Aorta (tissue), 5 donors: ENCODE measurements at regions not wholly inside any gene's neighbourhood (a gene's known extent, or its start where the extent isn't known, plus 50 kb on each side); places are given as distances from the start of the nearest gene placed in this dataset.
"Not testable (repeated sequence)": the region's sequence is repeated elsewhere in the genome, so short reads cannot be mapped to it uniquely, and the experiment has no call there.

Source experiments
- ATAC-seq: fragments of 200-7000 bp; cut with Tn5 transposase; one replicate; pipeline ENCODE4 v1.9.1; 2022; ENCODE audit warnings: moderate library complexity; ENCODE audit not compliant: low FRiP score
- DNase-seq, 2 donors: peaks; one replicate each; pipeline ENCODE4 v3.0.0-alpha.2; 2020
- H3K27ac ChIP-seq, 2 donors: one replicate each; pipeline ENCODE4 v1.5.1; 2013; ENCODE audit warnings: low read length in 2 of 2, mild to moderate bottlenecking in 2 of 2, moderate library complexity in 2 of 2, control low read depth in 1 of 2, inconsistent platforms in 1 of 2, low read depth in 1 of 2
- H3K27me3 ChIP-seq, 2 donors: one replicate each; pipeline ENCODE4 v1.6.1; 2013; ENCODE audit warnings: control low read depth in 1 of 2, low read length in 1 of 2, mild to moderate bottlenecking in 1 of 2, moderate library complexity in 1 of 2; ENCODE audit not compliant: insufficient read depth in 2 of 2, control insufficient read depth in 1 of 2
- H3K36me3 ChIP-seq, 2 donors: one replicate each; pipeline ENCODE4 v1.6.1; 2013; ENCODE audit warnings: control low read depth in 1 of 2, low read length in 1 of 2, mild to moderate bottlenecking in 1 of 2; ENCODE audit not compliant: insufficient read depth in 2 of 2, control insufficient read depth in 1 of 2
- H3K4me1 ChIP-seq, 2 donors: one replicate each; pipeline ENCODE4 v1.6.1; 2013; ENCODE audit warnings: low read length in 2 of 2, control low read depth in 1 of 2, mild to moderate bottlenecking in 1 of 2, moderate library complexity in 1 of 2; ENCODE audit not compliant: insufficient read depth in 2 of 2, control insufficient read depth in 1 of 2
- H3K4me3 ChIP-seq, 2 donors: one replicate each; pipeline ENCODE4 v1.5.1; 2013; ENCODE audit warnings: low read length in 2 of 2, control low read depth in 1 of 2, mild to moderate bottlenecking in 1 of 2
- H3K9me3 ChIP-seq: one replicate; pipeline ENCODE4 v1.6.1; 2013; ENCODE audit warnings: mild to moderate bottlenecking, low read length; ENCODE audit not compliant: control insufficient read depth
- WGBS, 2 donors: extraction: QIAGEN DNeasy Blood & Tissue Kit; methylation state at CpG; one replicate each; pipeline ENCODE4 v1.1.7; 2013; 5-methylcytosine and 5-hydroxymethylcytosine counted together
- intact Hi-C, 2 donors: fragments of 100-400 bp; cut with DNase I; formaldehyde crosslinking; loops; one replicate each; pipeline versions ENCODE4 v1.14.2 to v1.15.0; 2022
- donor health status: healthy with polysubstance abuse.
- donor health status: Bipolar disorder and iron deficiency.
- donor health status: DM: no; HTN: no; CAD: no.
- donor health status: DM: no; HTN: no; CAD: no.
- donor health status: DM: yes; HTN: yes; CAD: no.

DNA sequence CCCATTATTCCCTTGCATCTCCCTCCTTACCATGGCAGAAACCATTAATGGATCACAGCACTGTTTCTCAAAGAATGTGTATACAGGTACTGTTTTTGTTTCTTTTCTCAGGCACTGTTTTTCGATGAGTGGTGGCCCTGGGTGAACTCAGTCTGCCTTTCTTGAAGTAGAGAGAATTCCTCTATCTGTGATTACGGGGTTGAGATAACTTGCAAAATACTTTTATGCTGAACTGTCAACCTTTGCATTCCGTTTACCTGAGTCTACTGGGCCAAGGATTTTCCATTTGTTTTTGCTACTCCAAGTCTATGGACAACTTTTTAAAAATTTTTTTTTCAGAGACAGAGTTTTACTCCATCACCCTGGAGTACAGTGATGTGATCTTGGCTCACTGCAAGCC, 82.7 kb upstream of the CLINT1 start:
- H3K9me3 ChIP-seq, result no peaks in the 10 kb centered on the region
- H3K4me3 ChIP-seq, result no peak overlapping the region
- intact Hi-C loops, result loop anchor here in 1 of 2 donors (10.0 kb wide), 1 partner anchor 87 kb away; the partner anchor contains the start of gene CLINT1
- H3K36me3 ChIP-seq, result no peaks in the 10 kb centered on the region
- no peak for DNase-seq
- no peak for ATAC-seq
- 93 to 95% methylated on average over 3 of the region's 3 CpGs for WGBS, 2 donors
- no peaks in the 10 kb centered on the region for H3K4me1 ChIP-seq
- H3K27me3 ChIP-seq, result no peaks in the 10 kb centered on the region
- H3K27ac ChIP-seq, result no peak overlapping the region

GRCh38 chr5:157938101-157938500, 79.2 kb upstream of the CLINT1 start:
- H3K36me3 ChIP-seq, DNase-seq, H3K27me3 ChIP-seq, ATAC-seq, intact Hi-C loops, H3K4me3 ChIP-seq, H3K9me3 ChIP-seq, H3K4me1 ChIP-seq, H3K27ac ChIP-seq: not testable (repeated sequence)
- 87 to 95% methylated on average over 6 of the region's 6 CpGs for WGBS, 2 donors

DNA sequence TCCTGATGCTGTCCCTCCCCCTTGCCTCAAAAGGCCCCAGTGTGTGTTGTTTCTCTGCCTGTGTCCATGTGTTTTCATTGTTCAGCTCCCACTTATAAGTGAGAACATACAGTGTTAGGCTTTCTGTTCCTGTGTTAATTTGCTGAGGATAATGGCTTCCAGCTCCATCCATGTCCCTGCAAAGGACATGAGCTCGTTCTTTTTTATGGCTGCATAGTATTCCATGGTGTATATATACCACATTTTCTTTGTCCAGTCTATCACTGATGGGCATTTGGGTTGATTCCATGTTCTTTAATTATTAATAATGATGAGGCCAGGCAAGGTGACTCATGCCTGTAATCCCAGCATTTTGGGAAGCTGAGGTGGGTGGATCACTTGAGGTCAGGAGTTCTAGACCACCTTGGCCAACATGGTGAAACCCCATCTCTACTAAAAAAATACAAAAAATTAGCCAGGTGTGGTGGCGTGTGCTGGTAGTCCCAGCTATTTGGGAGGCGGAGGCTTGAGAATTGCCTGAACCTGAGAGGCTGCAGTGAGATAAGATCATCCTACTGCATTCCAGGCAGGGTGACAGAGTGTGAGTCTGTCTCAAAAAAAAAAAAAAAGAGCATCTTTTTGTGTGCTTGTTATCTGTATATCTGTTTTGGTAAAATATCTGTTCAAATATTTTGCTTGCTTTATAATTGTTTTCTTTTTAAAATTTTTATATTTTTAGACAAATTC, 78.0 kb upstream of the CLINT1 start:
- H3K36me3 ChIP-seq, DNase-seq, H3K27me3 ChIP-seq, intact Hi-C loops, H3K27ac ChIP-seq, H3K4me1 ChIP-seq, ATAC-seq, H3K4me3 ChIP-seq, H3K9me3 ChIP-seq: not testable (repeated sequence)
- WGBS, 2 donors, result 91 to 95% methylated on average over 3 of the region's 3 CpGs

DNA sequence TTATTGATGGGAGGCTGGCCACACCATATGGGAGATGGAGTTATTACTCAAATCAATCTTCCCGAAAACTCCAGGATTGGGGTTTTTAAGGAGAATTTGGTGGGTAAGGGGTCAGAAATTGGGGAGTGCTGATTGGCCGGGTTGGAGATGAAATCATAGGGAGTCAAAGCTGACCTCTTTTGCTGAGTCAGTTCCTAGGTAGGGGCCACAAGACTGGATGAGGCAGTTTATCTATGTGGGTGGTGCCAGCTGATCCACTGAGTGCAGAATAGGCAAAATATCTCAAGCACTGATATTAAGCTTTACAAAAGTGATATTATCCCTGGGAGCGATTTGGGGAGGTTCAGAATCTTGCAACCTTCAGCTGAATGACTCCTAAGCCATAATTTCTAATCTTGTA, 75.7 kb upstream of the CLINT1 start:
- ATAC-seq (no peak), DNase-seq (no peak)
- Histone ChIP-seq H3K4me1 (no peaks in the 10 kb centered on the region), H3K27ac (no peak overlapping the region), H3K36me3 (no peaks in the 10 kb centered on the region), H3K27me3 (no peaks in the 10 kb centered on the region), H3K4me3 (no peak overlapping the region), H3K9me3 (no peaks in the 10 kb centered on the region)
- intact Hi-C loops, result no loop called here
- 95 to 96% methylated on average over 3 of the region's 3 CpGs for WGBS, 2 donors

DNA sequence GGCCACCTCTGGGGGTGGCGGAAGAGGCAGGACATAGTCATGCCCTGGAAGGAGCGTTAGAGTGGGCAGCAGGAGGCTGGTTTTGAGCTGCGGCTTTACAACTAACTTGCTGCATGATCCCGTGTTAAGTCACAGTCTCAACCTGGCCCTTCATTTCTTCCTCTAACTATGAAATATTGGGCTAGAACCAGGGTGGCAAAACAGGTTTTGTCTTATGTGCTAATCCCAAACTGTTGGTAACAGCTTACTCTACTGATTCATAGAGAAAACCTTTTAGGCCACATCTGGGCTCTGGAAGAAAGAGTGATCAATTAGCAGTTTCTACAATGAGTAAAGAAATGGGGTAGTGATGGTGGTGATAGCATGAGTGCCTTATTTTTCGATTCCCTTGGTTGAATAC, 74.1 kb upstream of the CLINT1 start:
- intact Hi-C loops, result no loop called here
- Histone ChIP-seq H3K27me3 (no peaks in the 10 kb centered on the region), H3K36me3 (no peaks in the 10 kb centered on the region), H3K27ac (no peak overlapping the region), H3K9me3 (no peaks in the 10 kb centered on the region), H3K4me3 (no peak overlapping the region), H3K4me1 (no peaks in the 10 kb centered on the region)
- 84 to 95% methylated on average over 5 of the region's 5 CpGs for WGBS, 2 donors
- ATAC-seq (no peak), DNase-seq (no peak)

DNA sequence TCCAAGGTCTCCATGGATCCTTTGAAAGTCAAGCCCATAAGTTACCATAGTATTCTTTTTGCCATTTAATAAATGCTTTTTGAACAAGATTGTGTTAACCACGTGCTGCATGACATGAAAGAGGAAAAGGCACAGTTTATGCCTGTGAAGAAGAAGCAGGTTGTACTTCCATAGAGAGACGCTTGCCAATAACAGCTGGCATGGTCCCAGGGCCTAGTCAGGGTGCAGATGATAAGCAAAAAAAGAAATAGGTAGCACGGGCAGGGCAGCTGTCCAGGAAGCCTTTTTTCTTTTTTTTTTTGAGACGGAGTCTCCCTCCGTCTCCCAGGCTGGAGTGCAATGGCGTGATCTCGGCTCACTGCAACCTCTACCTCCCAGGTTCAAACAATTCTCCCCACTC, 71.8 kb upstream of the CLINT1 start:
- 19 to 21% methylated on average over 7 of the region's 7 CpGs for WGBS, 2 donors
- no peak for ATAC-seq
- H3K4me1 ChIP-seq, result no peaks in the 10 kb centered on the region
- no peaks in the 10 kb centered on the region for H3K27me3 ChIP-seq
- no peak for DNase-seq
- no peaks in the 10 kb centered on the region for H3K36me3 ChIP-seq
- H3K27ac ChIP-seq, result no peak overlapping the region
- intact Hi-C loops, result no loop called here
- no peaks in the 10 kb centered on the region for H3K9me3 ChIP-seq
- no peak overlapping the region for H3K4me3 ChIP-seq

- Histone ChIP-seq H3K9me3 (no peaks in the 10 kb centered on the region), H3K27me3 (no peaks in the 10 kb centered on the region), H3K27ac (no peak overlapping the region), H3K36me3 (no peaks in the 10 kb centered on the region), H3K4me1 (peaks cover 0 to 2% of the 10 kb centered on the region in 2 donors), H3K4me3 (no peak overlapping the region)
- ATAC-seq (no peak), DNase-seq (no peak)
- 84 to 89% methylated on average over 4 of the region's 4 CpGs for WGBS, 2 donors
- intact Hi-C loops, result no loop called here
Measured at GRCh38 chr5:157926977-157927376, 68.0 kb upstream of the CLINT1 start.

DNA sequence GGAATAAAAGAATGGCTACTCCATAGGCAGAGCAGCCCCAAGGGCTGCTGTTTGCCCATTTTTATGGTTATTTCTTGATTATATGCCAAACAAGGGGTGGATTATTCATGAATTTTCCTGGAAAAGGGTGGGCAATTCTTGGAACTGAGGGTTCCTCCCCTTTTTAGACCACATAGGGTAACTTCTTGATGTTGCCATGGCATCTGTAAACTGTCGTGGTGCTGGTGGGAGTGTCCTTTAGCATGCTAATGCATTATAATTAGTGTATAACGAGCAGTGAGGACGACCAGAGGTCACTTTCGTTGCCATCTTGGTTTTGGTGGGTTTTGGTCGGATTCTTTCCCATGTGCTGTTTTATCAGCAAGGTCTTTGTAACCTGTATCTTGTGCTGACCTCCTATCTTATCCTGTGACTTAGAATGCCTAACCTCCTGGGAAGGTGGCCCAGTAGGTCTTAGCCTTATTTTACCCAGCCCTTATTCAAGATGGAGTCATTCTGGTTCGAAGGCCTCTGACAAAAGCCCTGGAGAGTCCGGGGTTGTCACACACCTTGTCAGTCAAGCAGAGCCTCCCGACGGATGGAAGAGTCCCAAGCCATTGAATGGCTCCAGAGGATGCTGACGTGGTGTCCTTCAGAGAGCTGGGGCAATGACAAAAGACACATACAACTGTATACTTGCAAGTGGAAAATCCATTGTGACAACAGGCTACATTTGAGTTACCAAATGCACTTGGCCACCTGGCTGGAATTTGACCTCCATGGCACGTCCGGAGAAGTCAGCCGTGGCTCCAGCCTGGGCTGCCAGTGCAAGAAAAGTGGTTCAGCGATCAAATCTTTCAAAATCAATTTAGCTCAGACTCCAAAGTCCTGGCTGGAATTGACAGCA, 67.1 kb upstream of the CLINT1 start:
- intact Hi-C loops, result no loop called here
- H3K27me3 ChIP-seq, result no peaks in the 10 kb centered on the region
- ATAC-seq, result no peak

More for the DNA sequence above, 67.1 kb upstream of the CLINT1 start:
- no peak for DNase-seq
- 91 to 95% methylated on average over 14 of the region's 14 CpGs for WGBS, 2 donors
- no peak overlapping the region for H3K4me3 ChIP-seq
- H3K36me3 ChIP-seq, result no peaks in the 10 kb centered on the region
- no peaks in the 10 kb centered on the region for H3K9me3 ChIP-seq
- no peak overlapping the region for H3K27ac ChIP-seq
- peaks cover 0 to 2% of the 10 kb centered on the region in 2 donors for H3K4me1 ChIP-seq
